ENCODE measurements at regions not wholly inside any gene's neighbourhood (a gene's known extent, or its start where the extent isn't known, plus 50 kb on each side); places are given as distances from the start of the nearest gene placed in this dataset.

- DNase-seq (ENCODE audit: low spot score) (no peak), ATAC-seq (ENCODE audit: insufficient number of reproducible peaks, low FRiP score, low read depth) (no peak)
- H3K36me3 ChIP-seq: no peaks in the 10 kb centered on the region
- TF ChIP-seq CTCF (IDR thresholded peaks at IDR 0.05): no peak
- H3K4me1 ChIP-seq (ENCODE audit: control insufficient read depth in 1 of 2, low read depth in 2 of 2): no peaks in the 10 kb centered on the region
- H3K27ac ChIP-seq: no peak overlapping the region
- H3K4me3 ChIP-seq: no peak overlapping the region
- H3K9me3 ChIP-seq: no peaks in the 10 kb centered on the region
- H3K27me3 ChIP-seq (replicated peaks; ENCODE audit: insufficient read depth): no peaks in the 10 kb centered on the region
Measured at GRCh38 chr16:51353055-51353454, 202.0 kb upstream of the SALL1 start.

GRCh38 chr16:51349626-51350025 lies 198.6 kb upstream of the SALL1 start:
- no peak for TF ChIP-seq CTCF (IDR thresholded peaks at IDR 0.05)
- Histone ChIP-seq H3K27me3 (replicated peaks; ENCODE audit: insufficient read depth) (no peaks in the 10 kb centered on the region), H3K4me3 (no peak overlapping the region), H3K4me1 (ENCODE audit: control insufficient read depth in 1 of 2, low read depth in 2 of 2) (no peaks in the 10 kb centered on the region), H3K27ac (no peak overlapping the region), H3K9me3 (no peaks in the 10 kb centered on the region), H3K36me3 (no peaks in the 10 kb centered on the region)
- no peak for ATAC-seq (ENCODE audit: insufficient number of reproducible peaks, low FRiP score, low read depth)
- no peak for DNase-seq (ENCODE audit: low spot score)

GRCh38 chr16:51343411-51343810 lies 192.3 kb upstream of the SALL1 start:
- no peak for ATAC-seq (ENCODE audit: insufficient number of reproducible peaks, low FRiP score, low read depth)
- no peak for DNase-seq (ENCODE audit: low spot score)
- Histone ChIP-seq H3K9me3 (no peaks in the 10 kb centered on the region), H3K36me3 (no peaks in the 10 kb centered on the region), H3K4me3 (no peak overlapping the region), H3K27ac (no peak overlapping the region), H3K4me1 (ENCODE audit: control insufficient read depth in 1 of 2, low read depth in 2 of 2) (no peaks in the 10 kb centered on the region), H3K27me3 (replicated peaks; ENCODE audit: insufficient read depth) (no peaks in the 10 kb centered on the region)
- TF ChIP-seq CTCF (IDR thresholded peaks at IDR 0.05): no peak

- Histone ChIP-seq H3K27me3 (replicated peaks; ENCODE audit: insufficient read depth) (no peaks in the 10 kb centered on the region), H3K4me1 (ENCODE audit: control insufficient read depth in 1 of 2, low read depth in 2 of 2) (no peaks in the 10 kb centered on the region), H3K36me3 (no peaks in the 10 kb centered on the region), H3K27ac (no peak overlapping the region), H3K4me3 (no peak overlapping the region), H3K9me3 (no peaks in the 10 kb centered on the region)
- no peak for TF ChIP-seq CTCF (IDR thresholded peaks at IDR 0.05)
- DNase-seq (ENCODE audit: low spot score) (no peak), ATAC-seq (ENCODE audit: insufficient number of reproducible peaks, low FRiP score, low read depth) (no peak)
Measured at GRCh38 chr16:51341204-51341603, 190.1 kb upstream of the SALL1 start.

- no peak for TF ChIP-seq CTCF (IDR thresholded peaks at IDR 0.05)
- Histone ChIP-seq H3K36me3 (no peaks in the 10 kb centered on the region), H3K4me1 (ENCODE audit: control insufficient read depth in 1 of 2, low read depth in 2 of 2) (no peaks in the 10 kb centered on the region), H3K27me3 (replicated peaks; ENCODE audit: insufficient read depth) (no peaks in the 10 kb centered on the region), H3K4me3 (no peak overlapping the region), H3K27ac (no peak overlapping the region), H3K9me3 (no peaks in the 10 kb centered on the region)
- no peak for ATAC-seq (ENCODE audit: insufficient number of reproducible peaks, low FRiP score, low read depth)
- DNase-seq (ENCODE audit: low spot score): no peak
Measured at GRCh38 chr16:51337662-51338061, 186.6 kb upstream of the SALL1 start.

Data from thoracic aorta (tissue), 2 donors.